IPS-18a (cell line): ENCODE measurements at regions not wholly inside any gene's neighbourhood (a gene's known extent, or its start where the extent isn't known, plus 50 kb on each side); places are given as distances from the start of the nearest gene placed in this dataset.
"Not testable (repeated sequence)": the region's sequence is repeated elsewhere in the genome, so short reads cannot be mapped to it uniquely, and the experiment has no call there.

Source experiments
- H3K27ac ChIP-seq: one replicate; pipeline ENCODE4 v1.5.1; 2013; ENCODE audit warnings: low read length
- H3K27me3 ChIP-seq: one replicate; pipeline ENCODE4 v1.6.1; 2013; ENCODE audit warnings: mild to moderate bottlenecking, low read length; ENCODE audit not compliant: control insufficient read depth, insufficient read depth
- H3K36me3 ChIP-seq: one replicate; pipeline ENCODE4 v1.6.1; 2013; ENCODE audit warnings: low read depth, low read length; ENCODE audit not compliant: control insufficient read depth
- H3K4me1 ChIP-seq: one replicate; pipeline ENCODE4 v1.6.1; 2013; ENCODE audit warnings: low read depth, low read length; ENCODE audit not compliant: control insufficient read depth
- H3K4me3 ChIP-seq: one replicate; pipeline ENCODE4 v1.5.1; 2013; ENCODE audit warnings: low read length
- H3K9ac ChIP-seq: one replicate; pipeline ENCODE4 v1.6.1; 2013; ENCODE audit warnings: mild to moderate bottlenecking, low read length, moderate library complexity
- H3K9me3 ChIP-seq: one replicate; pipeline ENCODE4 v1.6.1; 2013; ENCODE audit warnings: low read depth, low read length; ENCODE audit not compliant: control insufficient read depth

GRCh38 chr9:65449423-65449822 lies 164.4 kb upstream of the FOXD4L5 start:
- Histone ChIP-seq H3K27ac (no peak overlapping the region), H3K9ac (no peak overlapping the region), H3K27me3 (no peaks in the 10 kb centered on the region), H3K4me3 (no peak overlapping the region), H3K4me1 (no peaks in the 10 kb centered on the region), H3K36me3 (no peaks in the 10 kb centered on the region), H3K9me3 (peaks cover 34% of the 10 kb centered on the region)

GRCh38 chr9:65447146-65447545 lies 162.1 kb upstream of the FOXD4L5 start:
- H3K9ac ChIP-seq, H3K4me3 ChIP-seq, H3K27ac ChIP-seq, H3K4me1 ChIP-seq, H3K27me3 ChIP-seq, H3K36me3 ChIP-seq: not testable (repeated sequence)
- H3K9me3 ChIP-seq, result peaks cover 35% of the 10 kb centered on the region

- H3K36me3 ChIP-seq, H3K4me1 ChIP-seq, H3K4me3 ChIP-seq, H3K27ac ChIP-seq, H3K9ac ChIP-seq, H3K27me3 ChIP-seq: not testable (repeated sequence)
- peaks cover 30% of the 10 kb centered on the region for H3K9me3 ChIP-seq
Measured at GRCh38 chr9:65445991-65446390, 161.0 kb upstream of the FOXD4L5 start.

DNA sequence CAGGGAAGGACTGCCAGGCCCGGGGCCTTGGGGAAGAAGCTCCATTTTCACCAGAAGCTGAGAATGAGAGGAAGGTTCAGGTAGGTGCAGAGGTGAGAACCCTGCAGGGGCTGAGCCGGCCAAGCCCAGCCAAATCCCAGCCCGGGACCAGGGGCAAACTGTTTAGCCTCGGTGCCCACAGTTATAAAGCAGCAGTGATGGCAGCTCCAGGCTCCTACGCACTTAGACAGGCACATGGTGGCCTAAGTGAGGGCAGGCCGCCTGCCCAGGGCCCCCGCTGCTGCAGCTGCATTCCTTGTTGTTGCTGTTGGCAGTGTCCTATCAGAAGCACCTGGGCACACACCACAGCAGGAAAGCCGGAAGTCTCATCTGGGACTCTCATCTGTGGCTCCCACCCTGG lies 159.9 kb upstream of the FOXD4L5 start:
- Histone ChIP-seq H3K36me3 (no peaks in the 10 kb centered on the region), H3K9me3 (peaks cover 34% of the 10 kb centered on the region), H3K27me3 (no peaks in the 10 kb centered on the region), H3K4me3 (no peak overlapping the region), H3K27ac (no peak overlapping the region), H3K9ac (no peak overlapping the region), H3K4me1 (no peaks in the 10 kb centered on the region)

- not testable (repeated sequence) for H3K4me3 ChIP-seq, H3K9ac ChIP-seq, H3K27ac ChIP-seq, H3K27me3 ChIP-seq, H3K36me3 ChIP-seq, H3K4me1 ChIP-seq
- peaks cover 33% of the 10 kb centered on the region for H3K9me3 ChIP-seq
Measured at GRCh38 chr9:65442116-65442515, 157.1 kb upstream of the FOXD4L5 start.

GRCh38 chr9:65441324-65441920 lies 156.4 kb upstream of the FOXD4L5 start:
- peaks cover 33% of the 10 kb centered on the region for H3K9me3 ChIP-seq
- not testable (repeated sequence) for H3K4me3 ChIP-seq, H3K27me3 ChIP-seq, H3K27ac ChIP-seq, H3K4me1 ChIP-seq, H3K36me3 ChIP-seq, H3K9ac ChIP-seq

- no peak overlapping the region for H3K9ac ChIP-seq
- no peak overlapping the region for H3K27ac ChIP-seq
- no peak overlapping the region for H3K4me3 ChIP-seq
- H3K9me3 ChIP-seq, result peaks cover 34% of the 10 kb centered on the region
- no peaks in the 10 kb centered on the region for H3K4me1 ChIP-seq
- no peaks in the 10 kb centered on the region for H3K36me3 ChIP-seq
- H3K27me3 ChIP-seq, result no peaks in the 10 kb centered on the region
Measured at GRCh38 chr9:65437724-65438123, 152.7 kb upstream of the FOXD4L5 start.

GRCh38 chr9:65435464-65435863 lies 150.5 kb upstream of the FOXD4L5 start:
- no peaks in the 10 kb centered on the region for H3K36me3 ChIP-seq
- H3K27ac ChIP-seq, result no peak overlapping the region
- H3K9ac ChIP-seq, result no peak overlapping the region
- H3K9me3 ChIP-seq, result peaks cover 41% of the 10 kb centered on the region
- no peaks in the 10 kb centered on the region for H3K4me1 ChIP-seq
- no peak overlapping the region for H3K4me3 ChIP-seq
- H3K27me3 ChIP-seq, result no peaks in the 10 kb centered on the region

GRCh38 chr9:65432722-65433323 lies 147.8 kb upstream of the FOXD4L5 start:
- peaks cover 44% of the 10 kb centered on the region for H3K9me3 ChIP-seq
- no peak overlapping the region for H3K9ac ChIP-seq
- no peaks in the 10 kb centered on the region for H3K27me3 ChIP-seq
- no peak overlapping the region for H3K4me3 ChIP-seq
- no peaks in the 10 kb centered on the region for H3K4me1 ChIP-seq
- H3K36me3 ChIP-seq, result no peaks in the 10 kb centered on the region
- H3K27ac ChIP-seq, result no peak overlapping the region

DNA sequence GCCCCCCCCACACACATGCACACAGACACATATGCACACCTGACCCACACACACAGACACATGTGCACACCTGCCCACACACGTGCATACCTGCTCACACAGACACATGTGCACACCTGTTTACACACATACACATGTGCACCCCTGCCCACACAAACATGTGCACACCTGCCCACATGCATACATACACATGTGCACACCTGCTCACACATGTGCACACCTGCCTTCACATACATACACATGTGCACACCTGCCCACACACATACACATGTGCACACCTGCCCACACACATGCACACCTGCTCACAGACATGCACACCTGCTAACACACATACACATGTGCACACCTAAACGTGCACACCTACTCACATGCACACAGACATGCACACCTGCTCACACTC lies 147.0 kb upstream of the FOXD4L5 start:
- Histone ChIP-seq H3K27ac (no peak overlapping the region), H3K36me3 (no peaks in the 10 kb centered on the region), H3K27me3 (no peaks in the 10 kb centered on the region), H3K9me3 (peaks cover 43% of the 10 kb centered on the region), H3K4me3 (no peak overlapping the region), H3K4me1 (no peaks in the 10 kb centered on the region), H3K9ac (no peak overlapping the region)

GRCh38 chr9:65430221-65430620 lies 145.2 kb upstream of the FOXD4L5 start:
- H3K9me3 ChIP-seq, result peaks cover 55% of the 10 kb centered on the region
- no peaks in the 10 kb centered on the region for H3K4me1 ChIP-seq
- H3K27me3 ChIP-seq, result no peaks in the 10 kb centered on the region
- no peaks in the 10 kb centered on the region for H3K36me3 ChIP-seq
- H3K9ac ChIP-seq, result no peak overlapping the region
- no peak overlapping the region for H3K4me3 ChIP-seq
- no peak overlapping the region for H3K27ac ChIP-seq

DNA sequence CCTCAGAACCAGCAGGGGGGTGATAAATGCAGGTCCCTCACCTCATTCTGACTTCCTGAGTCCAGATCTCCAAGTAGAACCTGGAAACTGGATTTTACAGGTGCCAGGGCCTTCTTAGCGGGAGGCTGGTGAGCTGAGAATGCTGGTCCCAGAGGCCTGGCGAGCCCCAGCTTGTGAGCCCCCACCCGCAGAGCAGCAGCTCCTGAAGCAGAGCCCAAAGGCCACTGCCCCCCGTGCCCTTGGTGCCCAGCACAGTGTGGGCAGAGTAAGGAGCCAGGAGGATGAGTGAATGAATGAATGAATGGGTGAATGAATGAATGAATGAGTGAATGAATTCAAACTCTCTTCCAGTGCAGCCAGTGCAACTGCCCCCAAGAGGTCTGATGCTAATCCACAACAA lies 142.4 kb upstream of the FOXD4L5 start:
- not testable (repeated sequence) for H3K27ac ChIP-seq, H3K4me3 ChIP-seq, H3K27me3 ChIP-seq, H3K36me3 ChIP-seq, H3K9ac ChIP-seq, H3K4me1 ChIP-seq
- peaks cover 50% of the 10 kb centered on the region for H3K9me3 ChIP-seq
